Ovary (tissue), 1 donor: ENCODE measurements at regions not wholly inside any gene's neighbourhood (a gene's known extent, or its start where the extent isn't known, plus 50 kb on each side); places are given as distances from the start of the nearest gene placed in this dataset.

Experiments
- EP300 ChIP-seq: sonication (generic); formaldehyde crosslinking; IDR thresholded peaks from one replicate; pipeline ENCODE4 v1.6.1; 2017; ENCODE audit warnings: antibody characterized with exemption
- POLR2A ChIP-seq: fragments of 450-650 bp; IDR thresholded peaks from one replicate; pipeline ENCODE4 v1.6.1; 2017; ENCODE audit warnings: antibody characterized with exemption, mild to moderate bottlenecking, moderate library complexity

GRCh38 chr15:61281328-61281727 lies 52.2 kb upstream of the RORA start:
- TF ChIP-seq EP300 (no peak), POLR2A (no peak)
